Neural cell (in vitro differentiated cells): ENCODE measurements at regions not wholly inside any gene's neighbourhood (a gene's known extent, or its start where the extent isn't known, plus 50 kb on each side); places are given as distances from the start of the nearest gene placed in this dataset.

ENCODE experiments used
- H2AFZ ChIP-seq: fragments of 200-600, 300-800 bp; sonication (generic), shearing (Covaris generic); 2 replicates; pipeline ENCODE4 v1.6.0; 2014; ENCODE audit warnings: low read depth, mild to moderate bottlenecking, antibody characterized with exemption, low read length, moderate library complexity
- H3F3A ChIP-seq: fragments of 200-600 bp; shearing (Covaris generic); 2 replicates; pipeline ENCODE4 v1.6.1; 2016; ENCODE audit warnings: mild to moderate bottlenecking, moderate library complexity, mixed read lengths, antibody characterized with exemption, low read length; ENCODE audit not compliant: insufficient read depth, poor library complexity, severe bottlenecking
- H3K27ac ChIP-seq: fragments of 200-600, 300-800 bp; sonication (generic), shearing (Covaris generic); 2 replicates; pipeline ENCODE4 v1.5.1; 2014; ENCODE audit warnings: mild to moderate bottlenecking, low read length, moderate library complexity
- H3K27me3 ChIP-seq: fragments of 300-800, 200-600 bp; sonication (generic), shearing (Covaris generic); 2 replicates; pipeline ENCODE4 v1.6.0; 2014; ENCODE audit warnings: mild to moderate bottlenecking, low read depth, low read length, moderate library complexity; ENCODE audit not compliant: insufficient read depth
- H3K36me3 ChIP-seq: fragments of 300-800, 200-600 bp; sonication (generic), shearing (Covaris generic); 2 replicates; pipeline ENCODE4 v1.5.1; 2014; ENCODE audit warnings: mild to moderate bottlenecking, antibody characterized with exemption, low read length, moderate library complexity; ENCODE audit not compliant: insufficient read depth
- H3K4me2 ChIP-seq: fragments of 300-800, 200-600 bp; sonication (generic), shearing (Covaris generic); 2 replicates; pipeline ENCODE4 v1.6.0; 2014; ENCODE audit warnings: mild to moderate bottlenecking, low read length
- H3K4me3 ChIP-seq: fragments of 300-800, 200-600 bp; sonication (generic), shearing (Covaris generic); 2 replicates; pipeline ENCODE4 v1.5.1; 2014; ENCODE audit warnings: mild to moderate bottlenecking, low read length, moderate library complexity
- H3K79me2 ChIP-seq: fragments of 200-600 bp; shearing (Covaris generic); replicated peaks from 2 replicates; pipeline ENCODE4 v1.6.0; 2014; ENCODE audit warnings: mild to moderate bottlenecking, low read length, moderate library complexity; ENCODE audit not compliant: insufficient read depth
- H3K9ac ChIP-seq: fragments of 300-800, 200-600 bp; sonication (generic), shearing (Covaris generic); 2 replicates; pipeline ENCODE4 v1.6.1; 2016; ENCODE audit warnings: mild to moderate bottlenecking, low read length, mixed read lengths
- H3K9me2 ChIP-seq: fragments of 200-600 bp; shearing (Covaris generic); 2 replicates; pipeline ENCODE4 v1.6.1; 2016; ENCODE audit warnings: mild to moderate bottlenecking, low read length, mixed read lengths; ENCODE audit not compliant: insufficient read depth
- H3K9me3 ChIP-seq: fragments of 200-600, 300-800 bp; sonication (generic), shearing (Covaris generic); 2 replicates; pipeline ENCODE4 v1.6.1; 2016; ENCODE audit warnings: mild to moderate bottlenecking, mixed run types, low read length, moderate library complexity, mixed read lengths
- H4K20me1 ChIP-seq: fragments of 200-600 bp; shearing (Covaris generic); 2 replicates; pipeline ENCODE4 v1.6.1; 2016; ENCODE audit warnings: mild to moderate bottlenecking, mixed run types; ENCODE audit not compliant: insufficient read depth
- CTCF ChIP-seq: fragments of 450-650 bp; IDR thresholded peaks from 2 replicates; pipeline ENCODE4 v1.5.1; 2014; ENCODE audit warnings: antibody characterized with exemption, mild to moderate bottlenecking, moderate library complexity; ENCODE audit not compliant: poor library complexity, severe bottlenecking
- EP300 ChIP-seq: fragments of 450-650 bp; conservative IDR thresholded peaks from 2 replicates; pipeline ENCODE4 v1.6.1; 2014; ENCODE audit warnings: antibody characterized with exemption, mild to moderate bottlenecking, moderate library complexity; ENCODE audit not compliant: poor library complexity, severe bottlenecking
- EZH2 ChIP-seq: fragments of 200-600, 300-800 bp; shearing (Covaris generic), sonication (generic); IDR thresholded peaks from 2 replicates; pipeline ENCODE4 v1.6.1; 2014; ENCODE audit warnings: antibody characterized with exemption, low read length, borderline replicate concordance, mild to moderate bottlenecking; ENCODE audit not compliant: insufficient read depth, poor library complexity, severe bottlenecking
- MXI1 ChIP-seq: fragments of 450-650 bp; conservative IDR thresholded peaks from 2 replicates; pipeline ENCODE4 v1.6.1; 2014; ENCODE audit warnings: antibody characterized with exemption, mild to moderate bottlenecking; ENCODE audit not compliant: poor library complexity, severe bottlenecking
- POLR2AphosphoS5 ChIP-seq: IDR thresholded peaks from 2 replicates; pipeline ENCODE4 v1.6.1; 2012
- RAD21 ChIP-seq: fragments of 450-650 bp; conservative IDR thresholded peaks from 2 replicates; pipeline ENCODE4 v1.6.1; 2014; ENCODE audit warnings: antibody characterized with exemption, mild to moderate bottlenecking, moderate library complexity
- REST ChIP-seq: IDR thresholded peaks from 2 replicates; pipeline ENCODE4 v1.6.1; 2012; ENCODE audit warnings: borderline replicate concordance
- SMC3 ChIP-seq: fragments of 450-650 bp; conservative IDR thresholded peaks from 2 replicates; pipeline ENCODE4 v1.6.1; 2014; ENCODE audit warnings: antibody characterized with exemption, mild to moderate bottlenecking, moderate library complexity; ENCODE audit not compliant: poor library complexity
- TAF1 ChIP-seq: IDR thresholded peaks from 2 replicates; pipeline ENCODE4 v1.6.1; 2012; ENCODE audit warnings: low read depth

- no peaks in the 10 kb centered on the region for H3K9me2 ChIP-seq
- no peak overlapping the region for H3K4me3 ChIP-seq
- no peak overlapping the region for H3K4me2 ChIP-seq
- H2AFZ ChIP-seq, result no peak overlapping the region
- no peaks in the 10 kb centered on the region for H3K9me3 ChIP-seq
- TF ChIP-seq TAF1, result no peak
- TF ChIP-seq CTCF, result no peak
- TF ChIP-seq EP300, result no peak
- TF ChIP-seq SMC3, result no peak
- TF ChIP-seq REST, result no peak
- no peak for TF ChIP-seq POLR2AphosphoS5
- TF ChIP-seq MXI1, result no peak
- TF ChIP-seq EZH2, result no peak
- no peak for TF ChIP-seq RAD21
- no peaks in the 10 kb centered on the region for H3K27me3 ChIP-seq
- H3F3A ChIP-seq, result no peaks in the 10 kb centered on the region
- H3K27ac ChIP-seq, result no peak overlapping the region
- H4K20me1 ChIP-seq, result no peaks in the 10 kb centered on the region
- H3K79me2 ChIP-seq, result no peaks in the 10 kb centered on the region
- no peak overlapping the region for H3K9ac ChIP-seq
- H3K36me3 ChIP-seq, result no peaks in the 10 kb centered on the region
Observed at GRCh38 chr3:76025561-76025960, 240.2 kb upstream of the ZNF717 start.

- no peaks in the 10 kb centered on the region for H4K20me1 ChIP-seq
- H3K27me3 ChIP-seq, result no peaks in the 10 kb centered on the region
- no peak overlapping the region for H3K27ac ChIP-seq
- no peak for TF ChIP-seq EZH2
- TF ChIP-seq MXI1, result no peak
- no peaks in the 10 kb centered on the region for H3K9me3 ChIP-seq
- H3K4me3 ChIP-seq, result no peak overlapping the region
- no peak overlapping the region for H2AFZ ChIP-seq
- H3K4me2 ChIP-seq, result no peak overlapping the region
- H3K36me3 ChIP-seq, result no peaks in the 10 kb centered on the region
- H3K79me2 ChIP-seq, result no peaks in the 10 kb centered on the region
- H3F3A ChIP-seq, result no peaks in the 10 kb centered on the region
- no peaks in the 10 kb centered on the region for H3K9me2 ChIP-seq
- no peak overlapping the region for H3K9ac ChIP-seq
Observed at GRCh38 chr3:76026379-76026778, 241.0 kb upstream of the ZNF717 start.

- Histone ChIP-seq H3K4me3 (no peak overlapping the region), H3K9me3 (no peaks in the 10 kb centered on the region), H3K27me3 (no peaks in the 10 kb centered on the region), H3K36me3 (no peaks in the 10 kb centered on the region), H4K20me1 (no peaks in the 10 kb centered on the region), H3K9me2 (no peaks in the 10 kb centered on the region), H3K27ac (no peak overlapping the region), H2AFZ (no peak overlapping the region), H3F3A (no peaks in the 10 kb centered on the region), H3K79me2 (no peaks in the 10 kb centered on the region), H3K4me2 (no peak overlapping the region), H3K9ac (no peak overlapping the region)
- no peak for TF ChIP-seq MXI1
- TF ChIP-seq CTCF, result no peak
- no peak for TF ChIP-seq REST
- no peak for TF ChIP-seq TAF1
- TF ChIP-seq EP300, result no peak
- no peak for TF ChIP-seq EZH2
- no peak for TF ChIP-seq SMC3
- TF ChIP-seq POLR2AphosphoS5, result no peak
- TF ChIP-seq RAD21, result no peak
Observed at GRCh38 chr3:76028774-76029173, 243.4 kb upstream of the ZNF717 start.
